ENCODE measurements at regions not wholly inside any gene's neighbourhood (a gene's known extent, or its start where the extent isn't known, plus 50 kb on each side); places are given as distances from the start of the nearest gene placed in this dataset. TPM values are rescaled to one million over a fixed set of nuclear protein-coding genes. Genes with fewer than 3 reads are reported as not detected.
"Not testable (repeated sequence)": the region's sequence is repeated elsewhere in the genome, so short reads cannot be mapped to it uniquely, and the experiment has no call there.

DNA sequence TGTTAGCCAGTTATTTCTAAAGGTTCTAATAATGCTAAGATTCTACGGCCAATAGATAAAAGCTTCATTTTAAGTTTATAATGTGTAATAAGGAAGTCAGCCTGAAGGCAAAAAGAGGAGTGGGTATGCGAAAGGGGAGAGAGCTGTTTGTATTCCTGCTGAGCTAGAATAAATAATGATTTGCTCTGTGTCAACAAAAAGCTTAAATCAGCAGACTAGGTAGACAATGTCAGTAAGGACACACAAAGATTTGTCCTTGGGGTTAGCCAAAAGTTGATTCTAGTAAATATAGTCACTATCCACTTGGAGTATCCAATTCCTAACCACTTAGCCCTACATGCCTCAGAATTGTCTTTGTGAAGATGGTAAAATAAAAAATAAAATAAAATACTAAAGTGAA, 90.3 kb upstream of the GRIA3 start:
- Mint-ChIP-seq H3K4me1 (ENCODE audit: low read depth) (no peaks in the 10 kb centered on the region), H3K27ac (ENCODE audit: unreplicated experiment) (no peak overlapping the region), H3K27me3 (ENCODE audit: low read depth) (no peaks in the 10 kb centered on the region), H3K36me3 (ENCODE audit: low read depth) (no peaks in the 10 kb centered on the region), H3K4me3 (ENCODE audit: unreplicated experiment) (no peak overlapping the region), H3K9me3 (ENCODE audit: low read depth) (peaks cover 18% of the 10 kb centered on the region)
- DNase-seq (ENCODE audit: low spot score): no peak
- no peak for TF ChIP-seq CTCF (IDR thresholded peaks at IDR 0.05)

DNA sequence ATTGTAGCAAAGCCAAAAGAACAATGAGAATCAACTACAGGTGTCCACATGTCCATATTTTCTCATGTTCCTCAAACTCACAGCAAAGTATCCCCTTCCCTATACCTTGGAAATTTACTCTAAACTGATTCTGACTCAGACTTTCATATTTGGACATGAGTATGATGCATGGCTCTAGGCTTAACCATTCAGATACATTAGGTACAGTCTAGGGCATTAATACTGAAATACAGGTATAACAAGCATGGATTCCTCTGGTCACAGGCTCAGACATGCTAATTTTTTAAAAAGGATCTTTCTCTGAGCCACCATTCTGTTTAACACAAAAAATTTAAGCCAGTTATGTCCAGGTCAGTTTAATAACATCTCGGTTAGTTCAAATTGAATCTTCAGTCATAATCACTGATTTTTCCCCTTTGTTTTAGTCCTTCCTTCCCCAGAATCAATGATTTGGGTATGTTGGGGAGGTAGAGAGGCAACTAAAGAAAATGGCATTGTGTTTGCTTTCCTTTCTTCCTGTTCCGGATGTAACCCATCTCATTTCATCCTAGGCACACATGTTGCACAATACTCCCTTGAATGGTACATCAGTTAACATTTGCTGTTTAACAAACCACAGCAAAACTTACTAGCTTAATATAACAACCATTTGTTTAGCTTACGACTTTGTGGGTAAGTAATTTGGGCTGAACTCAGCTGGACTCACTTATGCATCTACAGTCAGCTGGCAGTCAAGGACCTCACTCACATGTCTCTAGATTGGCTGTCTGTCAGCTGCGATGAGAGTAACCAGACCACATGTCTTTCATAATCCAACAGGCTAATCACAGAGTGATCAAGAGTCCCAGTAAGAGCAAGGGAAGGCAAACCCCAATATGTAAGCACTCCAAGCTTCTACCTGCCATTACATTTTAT, 75.3 kb upstream of the GRIA3 start:
- no peaks in the 10 kb centered on the region for H3K27me3 Mint-ChIP-seq (ENCODE audit: low read depth)
- no peaks in the 10 kb centered on the region for H3K4me1 Mint-ChIP-seq (ENCODE audit: low read depth)
- no peak overlapping the region for H3K27ac Mint-ChIP-seq (ENCODE audit: unreplicated experiment)
- H3K36me3 Mint-ChIP-seq (ENCODE audit: low read depth): no peaks in the 10 kb centered on the region
- peaks cover 32% of the 10 kb centered on the region for H3K9me3 Mint-ChIP-seq (ENCODE audit: low read depth)
- no peak overlapping the region for H3K4me3 Mint-ChIP-seq (ENCODE audit: unreplicated experiment)
- no peak for DNase-seq (ENCODE audit: low spot score)
- no peak for TF ChIP-seq CTCF (IDR thresholded peaks at IDR 0.05)

DNA sequence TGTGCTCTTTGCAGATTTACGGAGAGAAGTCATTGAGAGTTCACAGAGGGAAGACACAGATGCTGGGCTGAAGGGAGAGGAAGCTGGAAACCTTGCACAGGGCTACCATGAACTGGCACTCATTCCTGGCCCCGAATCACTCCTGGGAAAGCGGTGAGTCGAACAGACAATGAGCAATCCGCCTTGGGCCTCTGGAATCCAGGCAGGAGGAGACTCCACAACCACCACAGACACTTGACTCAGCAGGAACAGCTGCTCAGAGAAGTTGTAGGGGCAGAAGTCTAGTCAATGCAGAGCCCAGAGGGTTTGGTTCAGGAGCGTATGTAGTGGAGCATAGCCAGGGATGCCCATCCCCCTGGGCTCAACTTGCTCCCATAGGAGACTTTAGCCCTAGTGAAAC, 62.8 kb upstream of the GRIA3 start:
- Mint-ChIP-seq H3K9me3 (ENCODE audit: low read depth) (peaks cover 31% of the 10 kb centered on the region), H3K4me1 (ENCODE audit: low read depth) (no peaks in the 10 kb centered on the region), H3K36me3 (ENCODE audit: low read depth) (no peaks in the 10 kb centered on the region), H3K27me3 (ENCODE audit: low read depth) (no peaks in the 10 kb centered on the region), H3K27ac (ENCODE audit: unreplicated experiment) (no peak overlapping the region), H3K4me3 (ENCODE audit: unreplicated experiment) (no peak overlapping the region)
- no peak for TF ChIP-seq CTCF (IDR thresholded peaks at IDR 0.05)
- DNase-seq (ENCODE audit: low spot score): no peak

GRCh38 chrX:123129805-123130204, 54.3 kb upstream of the GRIA3 start:
- not testable (repeated sequence) for H3K4me1 Mint-ChIP-seq (ENCODE audit: low read depth); H3K27me3 Mint-ChIP-seq (ENCODE audit: low read depth); H3K36me3 Mint-ChIP-seq (ENCODE audit: low read depth); H3K4me3 Mint-ChIP-seq (ENCODE audit: unreplicated experiment); H3K27ac Mint-ChIP-seq (ENCODE audit: unreplicated experiment); DNase-seq (ENCODE audit: low spot score)
- H3K9me3 Mint-ChIP-seq (ENCODE audit: low read depth): peaks cover 48% of the 10 kb centered on the region

Small RNA genes lying in the stretch of these regions (microRNA-seq; reads per million reads assigned to microRNA genes)
- not detected for gene MIR3672 (ENCODE audit: borderline number of aligned reads)
